Tibial nerve (tissue), 4 donors: ENCODE measurements at regions not wholly inside any gene's neighbourhood (a gene's known extent, or its start where the extent isn't known, plus 50 kb on each side); places are given as distances from the start of the nearest gene placed in this dataset.

ENCODE experiments used
- DNase-seq, 2 donors: peaks; one replicate each; pipeline ENCODE4 v3.0.0-alpha.2; 2019; ENCODE audit warnings: low spot score in 2 of 2
- H3K27ac ChIP-seq, 4 donors: fragments of 200-600 bp; sonication (generic) in 3 of 4; one replicate each; pipeline ENCODE4 v1.5.1; 2017 to 2019; ENCODE audit warnings: mild to moderate bottlenecking in 1 of 4
- H3K27me3 ChIP-seq, 2 donors: fragments of 200-600 bp; sonication (generic) in 1 of 2; one replicate each; pipeline versions ENCODE4 v1.5.1 to v1.6.0; 2017 to 2019
- H3K36me3 ChIP-seq, 3 donors: fragments of 200-600 bp; sonication (generic); one replicate each; pipeline ENCODE4 v1.5.1; 2018 to 2019
- H3K4me1 ChIP-seq, 4 donors: fragments of 200-600 bp; sonication (generic) in 3 of 4; one replicate each; pipeline ENCODE4 v1.5.1; 2017 to 2019
- H3K4me3 ChIP-seq, 4 donors: fragments of 200-600 bp; sonication (generic) in 3 of 4; one replicate each; pipeline ENCODE4 v1.5.1; 2017 to 2019; ENCODE audit warnings: mild to moderate bottlenecking in 1 of 4, moderate library complexity in 1 of 4
- H3K9me3 ChIP-seq, 4 donors: fragments of 200-600 bp; sonication (generic) in 3 of 4; one replicate each; pipeline ENCODE4 v1.5.1; 2017 to 2019
- CTCF ChIP-seq, 5 experiments: fragments of 200-600 bp in 3 of 5; fragments of 450-650 bp in 2 of 5; sonication (generic) in 3 of 5; IDR thresholded peaks; one replicate each; pipeline ENCODE4 v1.5.1; 2016 to 2019; ENCODE audit warnings: antibody characterized with exemption in 5 of 5, mild to moderate bottlenecking in 3 of 5, moderate library complexity in 2 of 5
- EP300 ChIP-seq, 2 donors: sonication (generic); formaldehyde crosslinking; IDR thresholded peaks; one replicate each; pipeline ENCODE4 v1.6.1; 2017; ENCODE audit warnings: antibody characterized with exemption in 2 of 2, mild to moderate bottlenecking in 1 of 2
- POLR2A ChIP-seq, 2 donors: fragments of 450-650 bp; IDR thresholded peaks; one replicate each; pipeline ENCODE4 v1.6.1; 2017; ENCODE audit warnings: antibody characterized with exemption in 2 of 2, mild to moderate bottlenecking in 2 of 2, moderate library complexity in 2 of 2
- WGBS, 2 donors: methylation state at CpG; one replicate each; pipeline ENCODE4 v1.1.5; 2018; 5-methylcytosine and 5-hydroxymethylcytosine counted together

GRCh38 chr3:117534138-117534537, 824.6 kb downstream of the TUSC7 start:
- no peak overlapping the region for H3K27ac ChIP-seq
- H3K27me3 ChIP-seq: no peaks in the 10 kb centered on the region
- no peaks in the 10 kb centered on the region for H3K36me3 ChIP-seq
- no peak for DNase-seq
- peaks cover 0 to 6% (median 0%) of the 10 kb centered on the region in 4 donors for H3K4me1 ChIP-seq
- TF ChIP-seq POLR2A (IDR thresholded peaks at IDR 0.05): no peak
- no peak for TF ChIP-seq EP300 (IDR thresholded peaks at IDR 0.05)
- no peak for TF ChIP-seq CTCF (IDR thresholded peaks at IDR 0.05)
- 91 to 94% methylated on average over 1 of the region's 1 CpG for WGBS, 2 donors
- no peak overlapping the region for H3K4me3 ChIP-seq
- no peaks in the 10 kb centered on the region for H3K9me3 ChIP-seq

- no peak for TF ChIP-seq CTCF (IDR thresholded peaks at IDR 0.05)
- no peak for TF ChIP-seq POLR2A (IDR thresholded peaks at IDR 0.05)
- no peak for TF ChIP-seq EP300 (IDR thresholded peaks at IDR 0.05)
- H3K4me3 ChIP-seq: no peak overlapping the region
- peaks cover 0 to 4% (median 0%) of the 10 kb centered on the region in 4 donors for H3K4me1 ChIP-seq
- WGBS, 2 donors: 89 to 96% methylated on average over 4 of the region's 4 CpGs
- DNase-seq: no peak
- no peak overlapping the region for H3K27ac ChIP-seq
- H3K27me3 ChIP-seq: no peaks in the 10 kb centered on the region
- no peaks in the 10 kb centered on the region for H3K36me3 ChIP-seq
- no peaks in the 10 kb centered on the region for H3K9me3 ChIP-seq
Observed at GRCh38 chr3:117536006-117536405, 826.4 kb downstream of the TUSC7 start.

GRCh38 chr3:117537949-117538348, 828.4 kb downstream of the TUSC7 start:
- Histone ChIP-seq H3K36me3 (no peaks in the 10 kb centered on the region), H3K4me1 (no peaks in the 10 kb centered on the region), H3K4me3 (no peak overlapping the region), H3K27me3 (no peaks in the 10 kb centered on the region), H3K27ac (no peak overlapping the region), H3K9me3 (no peaks in the 10 kb centered on the region)
- DNase-seq: no peak
- TF ChIP-seq EP300 (IDR thresholded peaks at IDR 0.05) (no peak), CTCF (IDR thresholded peaks at IDR 0.05) (no peak), POLR2A (IDR thresholded peaks at IDR 0.05) (no peak)
- WGBS, 2 donors: 90 to 100% methylated on average over 1 of the region's 1 CpG

GRCh38 chr3:117539729-117540128, 830.1 kb downstream of the TUSC7 start:
- Histone ChIP-seq H3K27ac (no peak overlapping the region), H3K9me3 (no peaks in the 10 kb centered on the region), H3K4me1 (no peaks in the 10 kb centered on the region), H3K36me3 (no peaks in the 10 kb centered on the region), H3K4me3 (no peak overlapping the region), H3K27me3 (no peaks in the 10 kb centered on the region)
- no peak for DNase-seq
- 53% methylated on average over 1 of the region's 1 CpG for WGBS, 2 donors
- TF ChIP-seq EP300 (IDR thresholded peaks at IDR 0.05): no peak
- TF ChIP-seq POLR2A (IDR thresholded peaks at IDR 0.05): no peak
- no peak for TF ChIP-seq CTCF (IDR thresholded peaks at IDR 0.05)

GRCh38 chr3:117540597-117540996, 831.0 kb downstream of the TUSC7 start:
- no peak for TF ChIP-seq EP300 (IDR thresholded peaks at IDR 0.05)
- no peak for TF ChIP-seq POLR2A (IDR thresholded peaks at IDR 0.05)
- TF ChIP-seq CTCF (IDR thresholded peaks at IDR 0.05): no peak
- no peaks in the 10 kb centered on the region for H3K27me3 ChIP-seq
- no peak overlapping the region for H3K27ac ChIP-seq
- H3K36me3 ChIP-seq: no peaks in the 10 kb centered on the region
- no peaks in the 10 kb centered on the region for H3K9me3 ChIP-seq
- DNase-seq: no peak
- no peak overlapping the region for H3K4me3 ChIP-seq
- H3K4me1 ChIP-seq: no peaks in the 10 kb centered on the region
- WGBS, 2 donors: 73 to 87% methylated on average over 1 of the region's 1 CpG
